HCT116 (cell line): ENCODE measurements at regions not wholly inside any gene's neighbourhood (a gene's known extent, or its start where the extent isn't known, plus 50 kb on each side); places are given as distances from the start of the nearest gene placed in this dataset.

ENCODE experiments used
- ATAC-seq: fragments of 200-7000 bp; cut with Tn5 transposase; 2 replicates; pipeline ENCODE4 v1.9.1; 2020; ENCODE audit warnings: mild to moderate bottlenecking, moderate library complexity
- BruUV-seq: library from RNA; stranded (reverse); fragments of 400-500 nt; replicated peaks from 2 replicates; lab custom pipeline; 2021; lab: Mats Ljungman, UMichigan
- CTCF ChIA-PET: fragments of 300-600 bp; sonication (Branson Sonifier 250); formaldehyde crosslinking; loops from one replicate; lab custom pipeline; 2021; ENCODE audit warnings: antibody characterized with exemption; lab: Charles Lee
- POLR2A ChIA-PET: fragments of 300-600, 350-600 bp; sonication (Branson Sonifier 250); formaldehyde crosslinking; loops from one replicate; lab custom pipeline; 2021; ENCODE audit warnings: antibody characterized with exemption; lab: Charles Lee
- RAD21 ChIA-PET, 2 experiments: fragments of 300-600 bp; sonication (Branson Sonifier 250); formaldehyde crosslinking; loops; one replicate each; lab custom pipeline; 2023; ENCODE audit warnings: low total read pairs in 2 of 2; ENCODE audit not compliant: uncharacterized antibody in 2 of 2, unreplicated experiment in 2 of 2, low non-redundant PET in 1 of 2; lab: Charles Lee
- DNase-seq: peaks from one replicate; pipeline ENCODE4 v3.0.0-alpha.2; 2010; ENCODE audit warnings: low read depth, low spot score
- H2AFZ ChIP-seq: fragments of 200-600 bp; shearing (Covaris generic), sonication (generic); 2 replicates; pipeline ENCODE4 v1.6.1; 2017; ENCODE audit warnings: low read depth, mixed run types, mixed read lengths, antibody characterized with exemption, low read length; ENCODE audit not compliant: poor library complexity, severe bottlenecking
- H3K27ac ChIP-seq: 2 replicates; pipeline ENCODE4 v1.5.1; 2012; ENCODE audit warnings: low read depth, low read length
- H3K27me3 ChIP-seq: fragments of 200-600 bp; sonication (generic); 2 replicates; pipeline ENCODE4 v1.6.1; 2016; ENCODE audit warnings: mixed run types, low read length, mixed read lengths; ENCODE audit not compliant: insufficient read depth
- H3K36me3 ChIP-seq, 2 experiments: fragments of 200-500 bp in 1 of 2; fragments of 200-600 bp in 1 of 2; sonication (Bioruptor generic) in 1 of 2; sonication (generic) in 1 of 2; 2 replicates each; pipeline versions ENCODE4 v1.5.1 to v1.6.1; 2014 to 2016; ENCODE audit warnings: low read length in 2 of 2, inconsistent platforms in 1 of 2, mixed read lengths in 1 of 2, mixed run types in 1 of 2; ENCODE audit not compliant: insufficient read depth in 2 of 2, control insufficient read depth in 1 of 2
- H3K4me1 ChIP-seq, 2 experiments: fragments of 200-600 bp in 1 of 2; sonication (generic) in 1 of 2; 2 replicates each; pipeline versions ENCODE4 v1.5.1 to v1.6.1; 2012 to 2017; ENCODE audit warnings: low read length in 2 of 2, inconsistent platforms in 1 of 2, mild to moderate bottlenecking in 1 of 2, mixed read lengths in 1 of 2, mixed run types in 1 of 2, moderate library complexity in 1 of 2; ENCODE audit not compliant: insufficient read depth in 2 of 2, control insufficient read depth in 1 of 2
- H3K4me2 ChIP-seq: fragments of 200-600 bp; sonication (generic); 2 replicates; pipeline ENCODE4 v1.6.1; 2017; ENCODE audit warnings: mixed run types, low read length, mixed read lengths
- H3K4me3 ChIP-seq, 2 experiments: fragments of 200-600 bp in 1 of 2; sonication (generic) in 1 of 2; replicated peaks in 1 of 2; 2 replicates each; pipeline ENCODE4 v1.5.1; 2011 to 2016; ENCODE audit warnings: low read length in 2 of 2, control low read depth in 1 of 2, low read depth in 1 of 2, mild to moderate bottlenecking in 1 of 2, mixed read lengths in 1 of 2, mixed run types in 1 of 2
- H3K79me2 ChIP-seq: fragments of 200-600 bp; sonication (generic); 2 replicates; pipeline ENCODE4 v1.6.1; 2017; ENCODE audit warnings: mild to moderate bottlenecking, mixed run types, low read length, moderate library complexity, mixed read lengths; ENCODE audit not compliant: insufficient read depth
- H3K9ac ChIP-seq: fragments of 200-600 bp; sonication (generic); 2 replicates; pipeline ENCODE4 v1.6.1; 2016; ENCODE audit warnings: low read length, mixed read lengths
- H3K9me2 ChIP-seq: fragments of 200-600 bp; sonication (generic), shearing (Covaris generic); 2 replicates; pipeline ENCODE4 v1.6.1; 2017; ENCODE audit warnings: mixed run types, mild to moderate bottlenecking, moderate library complexity; ENCODE audit not compliant: insufficient read depth
- H3K9me3 ChIP-seq, 2 experiments: fragments of 200-500 bp in 1 of 2; fragments of 200-600 bp in 1 of 2; sonication (Bioruptor generic) in 1 of 2; sonication (generic) in 1 of 2; 2 replicates each; pipeline ENCODE4 v1.6.1; 2014 to 2017; ENCODE audit warnings: low read length in 2 of 2, mixed read lengths in 2 of 2, inconsistent platforms in 1 of 2, low read depth in 1 of 2, mild to moderate bottlenecking in 1 of 2, mixed run types in 1 of 2, moderate library complexity in 1 of 2; ENCODE audit not compliant: control insufficient read depth in 1 of 2, insufficient read depth in 1 of 2
- H4K20me1 ChIP-seq: fragments of 200-600 bp; sonication (generic), shearing (Covaris generic); 2 replicates; pipeline ENCODE4 v1.6.1; 2017; ENCODE audit warnings: mixed run types, mild to moderate bottlenecking, moderate library complexity; ENCODE audit not compliant: insufficient read depth
- CBX3 ChIP-seq: IDR thresholded peaks from 2 replicates; pipeline ENCODE4 v1.6.1; 2012; ENCODE audit warnings: low read depth
- CEBPB ChIP-seq: IDR thresholded peaks from 2 replicates; pipeline ENCODE4 v1.6.1; 2012; ENCODE audit warnings: low read depth
- EZH2 ChIP-seq: fragments of 200-600 bp; sonication (generic); IDR thresholded peaks from 2 replicates; pipeline ENCODE4 v1.6.1; 2017; ENCODE audit warnings: antibody characterized with exemption, mixed run types
- JUND ChIP-seq: IDR thresholded peaks from 2 replicates; pipeline ENCODE4 v1.6.1; 2012
- POLR2AphosphoS5 ChIP-seq: IDR thresholded peaks from 2 replicates; pipeline ENCODE4 v1.6.1; 2011; ENCODE audit warnings: mild to moderate bottlenecking, low read depth, low read length, moderate library complexity
- SIN3A ChIP-seq: IDR thresholded peaks from 2 replicates; pipeline ENCODE4 v1.6.1; 2012; ENCODE audit warnings: low read depth
- SP1 ChIP-seq: IDR thresholded peaks from 2 replicates; pipeline ENCODE4 v1.6.1; 2012; ENCODE audit warnings: low read depth
- SRF ChIP-seq: IDR thresholded peaks from 2 replicates; pipeline ENCODE4 v1.6.1; 2012; ENCODE audit warnings: low read depth
- TCF7L2 ChIP-seq: IDR thresholded peaks from 2 replicates; pipeline ENCODE4 v1.7.0; 2011; ENCODE audit warnings: borderline replicate concordance, inconsistent platforms; ENCODE audit not compliant: insufficient read depth, insufficient read length; ENCODE audit errors: extremely low read depth
- YY1 ChIP-seq: IDR thresholded peaks from 2 replicates; pipeline ENCODE4 v1.6.1; 2011; ENCODE audit warnings: low read length, low read depth, moderate library complexity, mild to moderate bottlenecking; ENCODE audit not compliant: insufficient replicate concordance; ENCODE audit errors: extremely low read depth
- ZFX ChIP-seq: fragments of 450-650 bp; IDR thresholded peaks from 2 replicates; pipeline ENCODE4 v1.6.1; 2017
- ZNF274 ChIP-seq: fragments of 200-500 bp; sonication (Bioruptor generic); IDR thresholded peaks from 2 replicates; pipeline ENCODE4 v1.6.1; 2014; ENCODE audit warnings: mild to moderate bottlenecking, low read depth, low read length, inconsistent platforms
- intact Hi-C: fragments of 100-400 bp; cut with micrococcal nuclease; formaldehyde crosslinking; loops from 2 replicates; pipeline ENCODE4 v1.10.0; 2022
- TF ChIP-seq, protein P1 (sequence below): IDR thresholded peaks from 2 replicates; pipeline ENCODE4 v1.6.1; 2012
- TF ChIP-seq, protein P2 (sequence below): IDR thresholded peaks from 2 replicates; pipeline ENCODE4 v1.6.1; 2012
- TF ChIP-seq, protein P3 (sequence below): IDR thresholded peaks from 2 replicates; pipeline ENCODE4 v1.6.1; 2012; ENCODE audit warnings: low read depth

DNA sequence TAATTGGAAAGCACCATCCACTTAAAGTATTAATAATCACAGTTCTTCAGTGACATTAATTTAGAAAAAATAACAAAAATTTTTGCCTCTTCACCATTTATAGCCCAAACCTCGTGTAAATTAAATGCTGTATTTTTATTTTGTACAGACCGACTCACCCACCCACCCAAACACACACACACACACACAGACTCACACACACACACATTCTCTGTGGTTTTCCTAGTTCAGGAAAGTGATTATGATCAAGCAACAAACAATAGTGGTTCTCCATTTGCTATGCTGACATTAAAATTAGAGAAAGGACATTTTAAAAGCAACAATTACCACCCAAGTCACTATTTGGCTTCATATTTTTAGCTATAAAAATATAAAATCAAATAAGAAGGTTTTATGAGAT lies 112.5 kb upstream of the FLRT2 start:
- H3K4me1 ChIP-seq: no peaks in the 10 kb centered on the region
- CTCF ChIA-PET: no interaction called here
- no peaks in the 10 kb centered on the region for H3K36me3 ChIP-seq
- POLR2A ChIA-PET: no interaction called here
- H3K9me3 ChIP-seq: peaks cover 7 to 21% of the 10 kb centered on the region in 2 experiments; a peak in 3 of 4 replicates
- BruUV-seq: no TSS peak
- H3K9ac ChIP-seq: no peak overlapping the region
- no peak for ATAC-seq
- H4K20me1 ChIP-seq: no peaks in the 10 kb centered on the region
- RAD21 ChIA-PET: no interaction called here
- H3K27ac ChIP-seq: no peak overlapping the region
- no peak for DNase-seq
- H2AFZ ChIP-seq: no peak overlapping the region
- no peak for TF ChIP-seq CBX3
- TF ChIP-seq YY1: no peak
- TF ChIP-seq EZH2: no peak
- TF ChIP-seq ZNF274: no peak
- no peak for TF ChIP-seq SIN3A
- TF ChIP-seq CEBPB: no peak
- H3K27me3 ChIP-seq: no peaks in the 10 kb centered on the region
- intact Hi-C loops: no loop called here
- no peak overlapping the region for H3K4me3 ChIP-seq
- no peaks in the 10 kb centered on the region for H3K79me2 ChIP-seq
- H3K4me2 ChIP-seq: no peak overlapping the region
- no peaks in the 10 kb centered on the region for H3K9me2 ChIP-seq

DNA sequence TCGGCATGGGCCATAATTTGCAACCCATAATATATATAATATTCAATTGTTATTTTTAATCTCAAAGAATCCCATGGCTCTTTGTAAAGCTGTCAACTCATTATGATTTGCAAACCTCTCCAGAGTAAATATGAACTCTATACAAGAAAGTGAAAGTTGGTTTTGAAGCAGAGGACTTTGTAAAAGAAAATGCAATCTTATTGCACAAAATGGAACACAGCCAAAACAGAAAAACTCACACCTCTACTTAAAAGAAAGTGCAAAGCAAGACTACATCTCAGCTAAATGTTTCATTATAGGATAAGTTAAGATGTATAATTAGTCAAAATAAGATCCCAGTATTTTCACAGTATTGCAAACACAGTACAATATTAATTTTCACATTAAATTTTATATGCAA lies 111.2 kb upstream of the FLRT2 start:
- H3K36me3 ChIP-seq: no peaks in the 10 kb centered on the region
- no TSS peak for BruUV-seq
- H3K4me3 ChIP-seq: no peak overlapping the region
- no peaks in the 10 kb centered on the region for H3K79me2 ChIP-seq
- H3K27me3 ChIP-seq: no peaks in the 10 kb centered on the region
- TF ChIP-seq TCF7L2 (no peak), EZH2 (no peak), POLR2AphosphoS5 (no peak), YY1 (no peak), SP1 (no peak), CBX3 (no peak), ZFX (no peak), SRF (no peak), JUND (no peak)
- TF ChIP-seq, protein P1, sequence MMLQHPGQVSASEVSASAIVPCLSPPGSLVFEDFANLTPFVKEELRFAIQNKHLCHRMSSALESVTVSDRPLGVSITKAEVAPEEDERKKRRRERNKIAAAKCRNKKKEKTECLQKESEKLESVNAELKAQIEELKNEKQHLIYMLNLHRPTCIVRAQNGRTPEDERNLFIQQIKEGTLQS: no peak
- TF ChIP-seq, protein P2, sequence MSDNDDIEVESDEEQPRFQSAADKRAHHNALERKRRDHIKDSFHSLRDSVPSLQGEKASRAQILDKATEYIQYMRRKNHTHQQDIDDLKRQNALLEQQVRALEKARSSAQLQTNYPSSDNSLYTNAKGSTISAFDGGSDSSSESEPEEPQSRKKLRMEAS: no peak
- TF ChIP-seq, protein P3, sequence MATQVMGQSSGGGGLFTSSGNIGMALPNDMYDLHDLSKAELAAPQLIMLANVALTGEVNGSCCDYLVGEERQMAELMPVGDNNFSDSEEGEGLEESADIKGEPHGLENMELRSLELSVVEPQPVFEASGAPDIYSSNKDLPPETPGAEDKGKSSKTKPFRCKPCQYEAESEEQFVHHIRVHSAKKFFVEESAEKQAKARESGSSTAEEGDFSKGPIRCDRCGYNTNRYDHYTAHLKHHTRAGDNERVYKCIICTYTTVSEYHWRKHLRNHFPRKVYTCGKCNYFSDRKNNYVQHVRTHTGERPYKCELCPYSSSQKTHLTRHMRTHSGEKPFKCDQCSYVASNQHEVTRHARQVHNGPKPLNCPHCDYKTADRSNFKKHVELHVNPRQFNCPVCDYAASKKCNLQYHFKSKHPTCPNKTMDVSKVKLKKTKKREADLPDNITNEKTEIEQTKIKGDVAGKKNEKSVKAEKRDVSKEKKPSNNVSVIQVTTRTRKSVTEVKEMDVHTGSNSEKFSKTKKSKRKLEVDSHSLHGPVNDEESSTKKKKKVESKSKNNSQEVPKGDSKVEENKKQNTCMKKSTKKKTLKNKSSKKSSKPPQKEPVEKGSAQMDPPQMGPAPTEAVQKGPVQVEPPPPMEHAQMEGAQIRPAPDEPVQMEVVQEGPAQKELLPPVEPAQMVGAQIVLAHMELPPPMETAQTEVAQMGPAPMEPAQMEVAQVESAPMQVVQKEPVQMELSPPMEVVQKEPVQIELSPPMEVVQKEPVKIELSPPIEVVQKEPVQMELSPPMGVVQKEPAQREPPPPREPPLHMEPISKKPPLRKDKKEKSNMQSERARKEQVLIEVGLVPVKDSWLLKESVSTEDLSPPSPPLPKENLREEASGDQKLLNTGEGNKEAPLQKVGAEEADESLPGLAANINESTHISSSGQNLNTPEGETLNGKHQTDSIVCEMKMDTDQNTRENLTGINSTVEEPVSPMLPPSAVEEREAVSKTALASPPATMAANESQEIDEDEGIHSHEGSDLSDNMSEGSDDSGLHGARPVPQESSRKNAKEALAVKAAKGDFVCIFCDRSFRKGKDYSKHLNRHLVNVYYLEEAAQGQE: no peak
- H3K9me2 ChIP-seq: no peaks in the 10 kb centered on the region
- H3K27ac ChIP-seq: no peak overlapping the region
- no peak overlapping the region for H3K4me2 ChIP-seq
- H2AFZ ChIP-seq: no peak overlapping the region
- POLR2A ChIA-PET: no interaction called here
- ATAC-seq: no peak
- no peaks in the 10 kb centered on the region for H3K4me1 ChIP-seq
- no peaks in the 10 kb centered on the region for H4K20me1 ChIP-seq
- peaks cover 7 to 26% of the 10 kb centered on the region in 2 experiments; a peak in 3 of 4 replicates for H3K9me3 ChIP-seq
- no peak for DNase-seq
- RAD21 ChIA-PET: no interaction called here
- no peak overlapping the region for H3K9ac ChIP-seq
- intact Hi-C loops: no loop called here
- CTCF ChIA-PET: no interaction called here
